Calu3 (cell line): ENCODE measurements at regions not wholly inside any gene's neighbourhood (a gene's known extent, or its start where the extent isn't known, plus 50 kb on each side); places are given as distances from the start of the nearest gene placed in this dataset.

Experiments
- BruUV-seq: library from RNA; stranded (reverse); fragments of 400-500 nt; replicated peaks from 2 replicates; lab custom pipeline; 2021; lab: Mats Ljungman, UMichigan
- CTCF ChIA-PET: fragments of 300-600 bp; sonication (Branson Sonifier 250); formaldehyde crosslinking; loops from one replicate; lab custom pipeline; 2022; ENCODE audit warnings: antibody characterized with exemption; lab: Charles Lee
- DNase-seq: peaks from one replicate; pipeline ENCODE4 v3.0.0; 2022
- H3K27ac Mint-ChIP-seq: one replicate; pipeline ENCODE4 v1.8.0; 2022; ENCODE audit warnings: mixed read lengths; ENCODE audit not compliant: unreplicated experiment
- H3K27me3 Mint-ChIP-seq: one replicate; pipeline ENCODE4 v1.8.0; 2022; ENCODE audit warnings: mixed read lengths; ENCODE audit not compliant: unreplicated experiment
- H3K36me3 Mint-ChIP-seq: one replicate; pipeline ENCODE4 v1.8.0; 2022; ENCODE audit warnings: mild to moderate bottlenecking, moderate library complexity, mixed read lengths; ENCODE audit not compliant: insufficient read depth, unreplicated experiment
- H3K4me1 Mint-ChIP-seq: one replicate; pipeline ENCODE4 v1.8.0; 2022; ENCODE audit warnings: mild to moderate bottlenecking, low read depth, mixed read lengths; ENCODE audit not compliant: unreplicated experiment
- H3K4me3 Mint-ChIP-seq: one replicate; pipeline ENCODE4 v1.8.0; 2022; ENCODE audit warnings: mild to moderate bottlenecking, low read depth, moderate library complexity, mixed read lengths; ENCODE audit not compliant: unreplicated experiment
- H3K9me3 Mint-ChIP-seq: one replicate; pipeline ENCODE4 v1.8.0; 2022; ENCODE audit warnings: low read depth, mixed read lengths; ENCODE audit not compliant: unreplicated experiment
- intact Hi-C: fragments of 100-400 bp; cut with micrococcal nuclease; formaldehyde crosslinking; loops from one replicate; pipeline ENCODE4 v1.10.0; 2022; ENCODE audit not compliant: unreplicated experiment
- TF ChIP-seq, protein P1 (sequence below): fragments of 200-600 bp; IDR thresholded peaks from one replicate; pipeline ENCODE4 v1.8.0; 2022; ENCODE audit warnings: antibody characterized with exemption; ENCODE audit not compliant: unreplicated experiment

DNA sequence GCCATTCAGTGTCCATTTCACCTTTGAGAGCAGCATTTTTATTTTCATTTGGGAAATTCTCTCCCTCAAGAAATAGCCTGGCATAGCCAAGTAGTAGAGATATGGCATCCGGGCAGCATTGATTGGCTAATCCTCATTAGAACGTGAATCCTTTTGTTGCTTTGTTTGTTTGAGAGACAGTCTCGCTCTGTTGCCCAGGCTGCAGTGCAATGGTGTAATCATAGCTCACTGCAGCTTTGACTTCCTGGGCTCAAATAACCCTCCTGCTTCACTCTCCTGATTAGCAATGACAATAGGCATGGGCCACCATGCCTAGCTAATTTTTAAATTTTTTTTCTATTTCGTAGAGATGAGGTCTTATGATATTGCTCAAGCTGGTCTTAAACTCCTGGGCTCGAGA lies 1174.9 kb upstream of the AUTS2 start:
- no TSS peak for BruUV-seq
- CTCF ChIA-PET: no interaction called here
- peaks cover 12% of the 10 kb centered on the region for H3K9me3 Mint-ChIP-seq
- no peaks in the 10 kb centered on the region for H3K27me3 Mint-ChIP-seq
- H3K27ac Mint-ChIP-seq: no peak overlapping the region
- no peak for DNase-seq
- no peak overlapping the region for H3K4me3 Mint-ChIP-seq
- TF ChIP-seq, protein P1, sequence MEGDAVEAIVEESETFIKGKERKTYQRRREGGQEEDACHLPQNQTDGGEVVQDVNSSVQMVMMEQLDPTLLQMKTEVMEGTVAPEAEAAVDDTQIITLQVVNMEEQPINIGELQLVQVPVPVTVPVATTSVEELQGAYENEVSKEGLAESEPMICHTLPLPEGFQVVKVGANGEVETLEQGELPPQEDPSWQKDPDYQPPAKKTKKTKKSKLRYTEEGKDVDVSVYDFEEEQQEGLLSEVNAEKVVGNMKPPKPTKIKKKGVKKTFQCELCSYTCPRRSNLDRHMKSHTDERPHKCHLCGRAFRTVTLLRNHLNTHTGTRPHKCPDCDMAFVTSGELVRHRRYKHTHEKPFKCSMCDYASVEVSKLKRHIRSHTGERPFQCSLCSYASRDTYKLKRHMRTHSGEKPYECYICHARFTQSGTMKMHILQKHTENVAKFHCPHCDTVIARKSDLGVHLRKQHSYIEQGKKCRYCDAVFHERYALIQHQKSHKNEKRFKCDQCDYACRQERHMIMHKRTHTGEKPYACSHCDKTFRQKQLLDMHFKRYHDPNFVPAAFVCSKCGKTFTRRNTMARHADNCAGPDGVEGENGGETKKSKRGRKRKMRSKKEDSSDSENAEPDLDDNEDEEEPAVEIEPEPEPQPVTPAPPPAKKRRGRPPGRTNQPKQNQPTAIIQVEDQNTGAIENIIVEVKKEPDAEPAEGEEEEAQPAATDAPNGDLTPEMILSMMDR: no peak
- intact Hi-C loops: no loop called here
- H3K36me3 Mint-ChIP-seq: no peaks in the 10 kb centered on the region
- H3K4me1 Mint-ChIP-seq: no peaks in the 10 kb centered on the region

DNA sequence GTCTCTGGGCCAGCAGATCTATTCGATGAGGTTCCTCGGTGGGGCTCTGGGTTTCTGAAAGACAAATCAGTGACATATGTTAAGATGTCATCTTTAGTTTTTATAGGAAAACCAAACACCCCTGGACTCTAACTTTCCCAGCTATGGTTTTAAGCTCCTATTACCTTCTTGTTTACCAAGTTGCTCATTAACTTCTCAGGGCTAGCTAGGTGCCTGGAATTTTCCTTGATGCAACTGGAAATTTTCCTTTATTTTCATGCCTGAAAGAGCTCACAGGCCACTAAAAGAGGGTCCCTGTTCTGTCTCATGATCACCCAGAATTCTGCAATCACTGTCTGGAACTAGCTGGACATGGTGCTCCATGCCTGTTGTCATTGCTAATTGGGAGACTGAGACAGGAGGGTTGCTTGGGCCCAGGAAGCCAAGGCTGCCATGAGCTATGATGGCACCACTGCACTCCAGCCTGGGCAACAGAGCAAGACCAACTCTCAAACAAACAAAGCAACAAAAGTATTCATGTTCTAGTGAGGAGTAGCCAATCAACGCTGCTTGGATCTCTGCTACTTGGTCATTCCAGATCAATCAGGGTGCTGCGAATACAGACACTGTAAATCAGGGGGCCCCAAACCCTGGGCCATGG lies 1173.5 kb upstream of the AUTS2 start:
- no peaks in the 10 kb centered on the region for H3K27me3 Mint-ChIP-seq
- TF ChIP-seq, protein P1: no peak
- no peak for DNase-seq
- no TSS peak for BruUV-seq
- H3K27ac Mint-ChIP-seq: no peak overlapping the region
- CTCF ChIA-PET: no interaction called here
- intact Hi-C loops: no loop called here
- H3K4me3 Mint-ChIP-seq: no peak overlapping the region
- H3K36me3 Mint-ChIP-seq: no peaks in the 10 kb centered on the region
- H3K9me3 Mint-ChIP-seq: peaks cover 13% of the 10 kb centered on the region
- no peaks in the 10 kb centered on the region for H3K4me1 Mint-ChIP-seq

DNA sequence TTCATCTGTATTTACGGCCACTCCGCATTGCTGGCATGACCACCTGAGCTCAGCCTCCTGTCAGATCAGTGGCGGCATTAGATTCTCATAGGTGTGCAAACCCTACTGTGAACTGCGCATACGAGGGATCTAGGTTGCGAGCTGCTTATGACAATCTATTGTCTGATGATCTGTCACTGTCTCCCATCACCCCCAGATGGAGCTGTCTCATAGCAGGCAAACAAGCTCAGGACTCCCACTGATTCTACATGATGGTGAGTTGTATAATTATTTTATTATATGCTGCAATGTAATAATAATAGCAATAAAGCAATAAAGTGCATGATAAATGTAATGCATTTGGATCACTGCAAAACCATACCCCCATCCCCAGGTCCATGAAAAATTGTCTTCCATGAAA lies 1172.9 kb upstream of the AUTS2 start:
- Mint-ChIP-seq H3K4me3 (no peak overlapping the region), H3K27ac (no peak overlapping the region), H3K9me3 (peaks cover 12% of the 10 kb centered on the region), H3K4me1 (no peaks in the 10 kb centered on the region), H3K27me3 (no peaks in the 10 kb centered on the region), H3K36me3 (no peaks in the 10 kb centered on the region)
- DNase-seq: no peak
- TF ChIP-seq, protein P1: no peak
- intact Hi-C loops: no loop called here
- CTCF ChIA-PET: no interaction called here
- BruUV-seq: no TSS peak

DNA sequence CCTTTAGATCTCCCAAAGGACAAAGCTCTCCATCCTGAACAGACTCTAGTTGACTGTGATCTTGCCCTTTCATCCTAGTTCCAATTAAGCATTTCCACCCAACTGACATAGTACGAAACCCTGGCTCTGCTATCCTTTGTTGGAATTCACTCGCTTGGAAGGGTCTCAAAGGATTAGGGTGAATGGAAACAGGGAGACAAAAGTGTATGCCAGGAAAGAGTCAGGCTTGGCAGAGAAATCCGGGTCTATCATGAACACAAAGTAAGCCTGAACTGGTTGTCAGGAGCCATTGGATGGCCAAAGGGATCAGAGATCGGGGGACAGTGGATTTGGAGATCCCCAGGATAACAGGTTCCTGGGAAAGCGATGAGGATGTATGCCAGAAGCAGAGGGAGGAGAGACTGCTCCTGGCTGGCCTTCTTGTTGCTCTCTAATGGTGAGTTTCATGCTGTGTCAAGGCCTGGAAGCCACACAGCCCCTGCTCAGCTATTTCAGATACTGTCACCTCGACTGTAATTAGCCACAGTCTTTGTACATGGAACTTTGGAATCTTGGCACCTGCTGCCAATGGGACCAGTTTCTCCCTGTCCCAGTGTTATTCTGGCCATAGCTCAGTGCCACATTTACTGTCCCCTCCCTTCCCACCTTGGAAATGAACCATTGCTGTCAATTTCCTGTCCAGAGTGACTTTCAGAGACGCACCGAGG lies 1168.7 kb upstream of the AUTS2 start:
- H3K9me3 Mint-ChIP-seq: peaks cover 17% of the 10 kb centered on the region
- no peaks in the 10 kb centered on the region for H3K27me3 Mint-ChIP-seq
- H3K27ac Mint-ChIP-seq: no peak overlapping the region
- no peaks in the 10 kb centered on the region for H3K36me3 Mint-ChIP-seq
- BruUV-seq: no TSS peak
- H3K4me1 Mint-ChIP-seq: no peaks in the 10 kb centered on the region
- intact Hi-C loops: no loop called here
- DNase-seq: no peak
- TF ChIP-seq, protein P1: no peak
- CTCF ChIA-PET: no interaction called here
- no peak overlapping the region for H3K4me3 Mint-ChIP-seq
